HFF-Myc (cell line): ENCODE measurements at regions not wholly inside any gene's neighbourhood (a gene's known extent, or its start where the extent isn't known, plus 50 kb on each side); places are given as distances from the start of the nearest gene placed in this dataset.

ENCODE experiments used
- DNase-seq: peaks from one replicate; pipeline ENCODE4 v3.0.0-alpha.2; 2011; ENCODE audit warnings: low read depth; ENCODE audit errors: extremely low read depth
- H3K4me3 ChIP-seq: replicated peaks from 2 replicates; pipeline ENCODE4 v1.5.1; 2011; ENCODE audit warnings: low read depth, mild to moderate bottlenecking, control low read depth, low read length
- CTCF ChIP-seq: IDR thresholded peaks from 2 replicates; pipeline ENCODE4 v1.5.1; 2012; ENCODE audit warnings: mild to moderate bottlenecking, low read depth, low read length, control low read depth; ENCODE audit errors: missing control alignments

- no peak overlapping the region for H3K4me3 ChIP-seq
- no peak for TF ChIP-seq CTCF
- DNase-seq, result no peak
Observed at GRCh38 chr4:152106781-152107321, 346.0 kb upstream of the GATB start.

- DNase-seq, result peak; percentile 93
- TF ChIP-seq CTCF, result no peak
- no peak overlapping the region for H3K4me3 ChIP-seq
Observed at GRCh38 chr4:152106113-152106763, 345.4 kb upstream of the GATB start.

- no peak overlapping the region for H3K4me3 ChIP-seq
- DNase-seq, result no peak
- TF ChIP-seq CTCF, result no peak
Observed at GRCh38 chr4:152104901-152105357, 344.1 kb upstream of the GATB start.

- no peak for TF ChIP-seq CTCF
- no peak for DNase-seq
- no peak overlapping the region for H3K4me3 ChIP-seq
Observed at GRCh38 chr4:152104356-152104755, 343.5 kb upstream of the GATB start.

- DNase-seq, result no peak
- TF ChIP-seq CTCF, result no peak
- no peak overlapping the region for H3K4me3 ChIP-seq
Observed at GRCh38 chr4:152103181-152103901, 342.5 kb upstream of the GATB start.

GRCh38 chr4:152102436-152103000 lies 341.7 kb upstream of the GATB start:
- DNase-seq, result no peak
- no peak for TF ChIP-seq CTCF
- H3K4me3 ChIP-seq, result no peak overlapping the region
